ENCODE measurements at regions not wholly inside any gene's neighbourhood (a gene's known extent, or its start where the extent isn't known, plus 50 kb on each side); places are given as distances from the start of the nearest gene placed in this dataset.
"Not testable (repeated sequence)": the region's sequence is repeated elsewhere in the genome, so short reads cannot be mapped to it uniquely, and the experiment has no call there.

DNA sequence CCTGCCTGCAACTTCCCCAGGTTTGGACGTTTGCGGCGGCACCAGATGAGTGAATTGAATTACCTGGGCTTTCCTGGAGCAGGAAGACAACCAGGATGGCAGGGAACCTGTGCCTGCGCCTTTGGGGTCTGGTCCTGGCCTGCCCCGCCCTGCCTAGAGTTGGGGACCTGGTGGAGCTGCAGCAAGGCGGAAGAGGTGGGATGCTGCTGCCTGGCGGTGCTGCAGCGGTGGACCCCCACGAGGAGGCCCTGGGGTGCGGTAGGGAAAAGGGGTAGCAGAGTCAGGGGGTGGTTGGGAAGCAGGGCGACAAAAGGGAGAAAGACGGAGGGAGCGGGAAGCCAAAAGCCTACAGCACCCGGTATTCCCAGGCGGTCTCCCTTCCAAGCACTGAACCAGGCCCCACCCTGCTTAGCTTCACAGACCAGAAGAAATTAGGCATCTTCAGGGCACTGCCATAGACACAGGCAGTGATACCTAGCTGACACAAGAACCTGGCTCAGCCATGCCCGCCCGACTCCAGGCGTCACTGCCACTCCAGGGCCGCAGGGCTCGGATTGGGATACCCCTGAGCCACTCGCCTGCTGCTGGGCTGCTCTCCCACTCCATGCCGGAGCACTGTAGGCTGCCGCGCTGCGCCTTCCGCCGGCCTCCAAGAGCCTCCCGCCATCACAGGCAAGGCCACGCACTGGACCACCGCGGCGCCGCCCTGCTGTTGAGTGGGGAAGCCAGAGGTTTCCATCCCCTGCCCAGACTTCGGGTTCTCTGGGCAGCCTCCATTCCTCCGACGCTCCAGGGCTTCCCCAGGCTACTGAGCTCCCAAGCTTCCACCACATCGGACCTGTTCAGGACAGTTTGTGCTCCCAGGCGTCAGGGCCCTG, 155.2 kb upstream of the ALG10B start:
- Histone ChIP-seq H4K20me1 (no peaks in the 10 kb centered on the region), H3K4me3 (no peak overlapping the region), H3K9ac (no peak overlapping the region), H3K27ac (no peak overlapping the region), H3K9me3 (replicated peaks in 1 of 11) (peaks cover 37 to 72% (median 64%) of the 10 kb centered on the region in 11 experiments), H3K4me2 (no peak overlapping the region), H3K36me3 (no peaks in the 10 kb centered on the region), H3K4me1 (no peaks in the 10 kb centered on the region), H3K27me3 (no peaks in the 10 kb centered on the region)
- TF ChIP-seq Cebpa-rat (IDR thresholded peaks at IDR 0.05): no peak

DNA sequence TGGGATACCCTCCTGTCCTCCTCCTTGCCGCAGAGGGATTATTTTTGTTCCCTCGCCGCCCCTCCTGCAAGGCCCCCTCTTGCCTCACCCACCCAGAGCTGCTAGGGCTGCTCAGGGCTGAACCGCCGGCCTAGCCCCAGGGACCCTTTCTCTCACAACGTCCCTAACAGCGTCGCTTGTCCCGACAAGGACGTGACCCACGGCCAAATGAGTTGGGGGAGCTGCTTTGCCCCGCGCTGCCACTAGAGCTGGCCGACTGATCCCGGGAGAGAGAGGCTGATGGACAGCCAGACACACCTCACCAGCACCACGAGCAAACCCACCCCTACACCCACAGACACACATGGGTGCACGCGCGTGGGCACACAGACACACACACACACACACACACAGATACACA, 154.6 kb upstream of the ALG10B start:
- no peaks in the 10 kb centered on the region for H4K20me1 ChIP-seq
- peaks cover 31 to 65% (median 58%) of the 10 kb centered on the region in 11 experiments for H3K9me3 ChIP-seq (replicated peaks in 1 of 11)
- no peak overlapping the region for H3K27ac ChIP-seq
- no peak overlapping the region for H3K9ac ChIP-seq
- no peaks in the 10 kb centered on the region for H3K4me1 ChIP-seq
- H3K36me3 ChIP-seq: no peaks in the 10 kb centered on the region
- no peak overlapping the region for H3K4me3 ChIP-seq
- no peak overlapping the region for H3K4me2 ChIP-seq
- H3K27me3 ChIP-seq: no peaks in the 10 kb centered on the region
- TF ChIP-seq Cebpa-rat (IDR thresholded peaks at IDR 0.05): no peak

DNA sequence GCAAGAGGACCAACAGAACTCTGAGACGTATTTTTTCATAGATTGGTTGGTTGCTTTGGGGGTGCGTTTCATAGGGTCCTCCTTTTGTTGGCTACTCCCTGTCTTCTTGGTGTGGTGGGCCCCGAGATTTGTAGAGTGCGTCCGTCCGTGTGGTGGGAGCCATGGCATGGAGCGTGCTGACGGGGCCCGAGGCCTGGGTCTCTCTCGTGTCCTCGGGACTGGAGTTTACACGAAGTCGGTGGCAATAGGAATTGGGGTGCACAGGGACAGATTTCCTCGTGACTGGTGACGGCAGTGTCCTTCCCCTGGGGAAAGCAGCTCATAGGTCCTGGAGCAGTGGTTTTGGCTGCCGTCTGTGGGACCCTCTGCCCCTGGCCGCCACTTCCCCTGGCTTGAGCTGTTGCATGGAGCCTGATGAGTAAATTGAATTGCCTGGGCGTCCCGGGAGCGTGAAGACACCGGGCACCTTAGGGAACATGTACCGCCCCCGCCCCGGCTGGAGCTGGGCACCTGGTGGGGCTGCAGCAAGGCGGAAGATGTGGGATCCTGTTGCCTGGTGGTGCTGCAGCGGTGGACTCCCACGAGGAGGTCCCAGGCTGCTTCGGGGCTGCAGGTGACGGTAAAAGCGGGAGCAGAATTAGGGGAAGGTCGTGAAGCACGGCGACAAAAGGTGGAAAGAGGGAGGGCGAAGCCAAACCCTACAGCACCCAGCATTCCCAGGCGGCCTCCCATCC, 153.7 kb upstream of the ALG10B start:
- no peak overlapping the region for H3K9ac ChIP-seq
- H3K4me2 ChIP-seq: no peak overlapping the region
- H3K9me3 ChIP-seq (replicated peaks in 1 of 11): peaks cover 22 to 57% (median 49%) of the 10 kb centered on the region in 11 experiments
- no peak overlapping the region for H3K4me3 ChIP-seq
- H4K20me1 ChIP-seq: no peaks in the 10 kb centered on the region
- no peaks in the 10 kb centered on the region for H3K36me3 ChIP-seq
- no peaks in the 10 kb centered on the region for H3K4me1 ChIP-seq
- no peaks in the 10 kb centered on the region for H3K27me3 ChIP-seq
- H3K27ac ChIP-seq: no peak overlapping the region
- no peak for TF ChIP-seq Cebpa-rat (IDR thresholded peaks at IDR 0.05)

DNA sequence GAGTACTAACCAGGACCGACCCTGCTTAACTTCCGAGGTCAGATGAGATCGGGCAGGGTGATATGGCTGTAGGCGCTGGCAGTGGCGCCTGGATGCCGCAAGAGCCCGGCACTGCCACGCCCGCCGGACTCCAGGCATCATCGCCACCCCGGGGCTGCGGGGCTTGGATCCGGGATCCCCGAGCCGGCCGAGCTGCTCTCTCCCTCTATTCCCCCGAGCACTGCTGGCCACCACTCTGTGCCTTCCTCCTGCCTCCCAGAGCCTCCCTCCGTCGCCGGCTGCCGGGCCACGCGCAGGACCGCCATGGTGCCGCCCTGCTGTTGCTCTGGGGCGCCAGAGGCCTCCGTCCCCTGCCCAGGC, 153.2 kb upstream of the ALG10B start:
- Histone ChIP-seq H3K36me3 (no peaks in the 10 kb centered on the region), H3K4me3 (no peak overlapping the region), H3K9me3 (replicated peaks in 1 of 11) (peaks cover 17 to 51% (median 44%) of the 10 kb centered on the region in 11 experiments), H3K4me2 (no peak overlapping the region), H3K9ac (no peak overlapping the region), H4K20me1 (no peaks in the 10 kb centered on the region), H3K4me1 (no peaks in the 10 kb centered on the region), H3K27ac (no peak overlapping the region), H3K27me3 (no peaks in the 10 kb centered on the region)
- no peak for TF ChIP-seq Cebpa-rat (IDR thresholded peaks at IDR 0.05)

DNA sequence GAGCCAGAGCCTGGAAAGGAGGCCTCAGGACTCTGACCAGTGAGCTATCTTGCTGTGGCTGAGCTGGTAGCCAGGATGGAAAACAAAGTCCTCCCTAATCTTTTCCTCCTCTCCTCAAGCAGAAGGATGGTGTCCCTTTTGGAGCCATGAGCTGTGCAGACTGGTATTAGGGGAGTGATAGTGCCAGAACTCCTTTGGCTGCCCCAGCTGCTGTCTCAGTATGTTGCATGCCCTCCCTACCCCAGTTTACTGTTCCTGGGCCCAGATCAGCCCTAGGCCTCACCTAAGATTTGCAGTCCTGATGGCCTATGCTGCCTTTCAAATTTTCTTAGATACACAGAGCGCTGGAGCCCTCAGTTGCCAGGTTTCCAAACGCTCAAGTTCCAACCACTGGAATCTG, 150.3 kb upstream of the ALG10B start:
- Histone ChIP-seq H3K27me3 (no peaks in the 10 kb centered on the region), H3K27ac (no peak overlapping the region), H3K9ac (no peak overlapping the region), H3K4me2 (no peak overlapping the region), H3K4me1 (no peaks in the 10 kb centered on the region), H3K36me3 (no peaks in the 10 kb centered on the region), H4K20me1 (no peaks in the 10 kb centered on the region), H3K4me3 (no peak overlapping the region), H3K9me3 (replicated peaks in 1 of 11) (peaks cover 0 to 24% (median 16%) of the 10 kb centered on the region in 11 experiments; a peak in 15 of 22 replicates)
- TF ChIP-seq Cebpa-rat (IDR thresholded peaks at IDR 0.05): no peak

DNA sequence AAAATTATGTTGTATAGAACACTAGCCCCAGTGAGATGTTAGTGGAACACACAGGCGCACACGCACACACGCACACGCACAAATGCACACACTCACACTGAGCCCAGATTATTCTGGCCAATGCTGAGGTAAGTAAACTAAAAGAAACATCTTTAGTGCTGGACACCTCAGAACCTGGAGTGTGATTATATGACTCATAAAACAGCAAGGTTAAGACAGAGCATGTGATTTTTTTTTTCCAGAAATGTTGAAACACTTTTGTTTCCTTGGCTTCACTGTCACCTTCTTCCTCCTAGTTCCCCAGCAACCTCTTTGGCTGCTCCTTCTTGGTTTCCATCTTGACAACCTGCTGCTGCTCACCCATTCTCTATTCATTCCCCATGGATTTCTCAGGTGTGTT, 141.0 kb upstream of the ALG10B start:
- no peak overlapping the region for H3K27ac ChIP-seq
- H3K36me3 ChIP-seq: no peaks in the 10 kb centered on the region
- no peak overlapping the region for H3K4me3 ChIP-seq
- H3K4me2 ChIP-seq: no peak overlapping the region
- H3K9ac ChIP-seq: no peak overlapping the region
- no peaks in the 10 kb centered on the region for H3K9me3 ChIP-seq (replicated peaks in 1 of 11)
- H3K4me1 ChIP-seq: peaks cover 0 to 12% (median 3%) of the 10 kb centered on the region in 10 experiments; a peak in 8 of 20 replicates
- no peak for TF ChIP-seq Cebpa-rat (IDR thresholded peaks at IDR 0.05)
- no peaks in the 10 kb centered on the region for H3K27me3 ChIP-seq
- no peaks in the 10 kb centered on the region for H4K20me1 ChIP-seq

DNA sequence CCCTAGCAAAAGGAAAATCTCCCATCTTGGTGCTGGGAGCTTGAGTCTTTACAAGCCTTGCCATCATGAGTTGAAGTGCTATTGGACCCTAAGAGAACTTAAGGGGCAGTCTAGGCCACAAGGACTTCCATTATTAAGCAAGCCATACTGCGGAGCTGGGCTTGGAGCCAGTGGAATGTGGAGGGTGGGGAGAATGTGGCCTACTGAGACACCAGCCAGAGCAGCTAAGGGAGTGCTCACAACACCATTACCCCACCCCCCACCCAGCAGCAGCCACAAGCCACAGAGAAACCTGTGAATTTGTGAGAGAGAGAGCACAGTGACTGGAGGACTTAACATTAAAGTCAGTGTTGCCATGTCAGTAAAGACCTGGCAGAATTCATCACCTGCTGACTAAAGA, 133.0 kb upstream of the ALG10B start:
- H3K9ac ChIP-seq; H3K36me3 ChIP-seq; H3K27ac ChIP-seq; H3K27me3 ChIP-seq; H3K4me3 ChIP-seq; H3K4me1 ChIP-seq; H4K20me1 ChIP-seq; H3K4me2 ChIP-seq; H3K9me3 ChIP-seq (replicated peaks in 1 of 11): not testable (repeated sequence)

DNA sequence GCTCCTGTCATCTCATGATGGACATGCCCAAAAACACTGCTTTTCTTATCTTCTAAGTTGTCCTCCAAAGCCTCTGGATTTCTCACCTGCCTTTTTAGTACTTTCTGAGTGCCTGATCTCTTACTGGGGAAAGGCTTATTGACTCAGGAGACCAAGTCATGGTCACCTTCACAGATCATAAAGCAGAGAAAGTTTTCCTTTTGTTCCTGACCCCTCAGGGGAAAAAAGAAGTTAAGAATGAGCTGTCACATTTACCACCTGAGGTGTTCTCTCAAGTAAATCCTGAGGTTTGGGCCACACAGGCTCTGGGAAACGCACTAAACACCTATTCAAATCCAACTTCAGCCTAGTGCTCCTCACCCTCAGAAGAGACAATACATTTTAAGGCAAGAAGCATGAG, 119.3 kb upstream of the ALG10B start:
- not testable (repeated sequence) for H3K4me2 ChIP-seq; H3K36me3 ChIP-seq; H3K4me3 ChIP-seq; H4K20me1 ChIP-seq; H3K27me3 ChIP-seq; H3K9ac ChIP-seq; H3K9me3 ChIP-seq (replicated peaks in 1 of 11); H3K27ac ChIP-seq; H3K4me1 ChIP-seq

DNA sequence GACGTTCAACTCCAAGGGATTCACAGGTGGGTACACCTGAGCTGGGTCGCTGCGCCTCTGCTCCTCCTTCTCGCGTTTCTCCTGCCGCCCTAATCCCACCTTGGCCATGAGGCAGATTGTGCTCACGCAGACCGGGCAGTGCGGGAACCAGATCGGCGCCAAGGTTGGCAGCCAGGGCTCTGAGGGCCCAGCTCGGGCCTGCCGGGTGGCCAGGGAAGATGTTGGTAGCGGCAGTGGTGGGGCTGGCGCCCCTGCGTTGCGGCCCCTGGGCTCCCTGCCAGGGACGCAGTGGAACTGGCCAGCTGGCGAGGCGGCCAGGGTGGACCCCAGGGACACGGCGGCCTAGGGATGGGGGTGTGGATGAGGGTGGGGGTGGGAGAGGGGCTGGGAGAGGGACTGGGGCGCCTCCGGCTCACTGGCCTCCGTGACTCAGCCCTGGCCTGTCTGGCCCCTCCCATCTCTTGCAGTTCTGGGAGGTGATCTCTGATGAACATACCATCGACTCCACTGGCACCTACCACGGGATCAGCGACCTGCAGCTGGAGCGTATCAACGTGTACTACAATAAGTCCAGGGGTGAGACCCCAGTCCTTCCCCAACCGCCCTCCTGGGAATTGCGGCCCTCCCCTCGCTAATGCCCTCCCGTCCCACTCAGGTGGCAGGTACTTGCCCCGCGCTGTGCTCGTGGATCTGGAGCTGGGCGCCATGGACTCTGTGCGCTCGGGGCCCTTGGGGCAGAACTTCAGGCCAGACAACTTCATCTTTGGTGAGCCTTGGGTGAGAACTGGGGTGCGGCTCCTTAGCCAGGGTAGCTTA, 114.9 kb upstream of the ALG10B start:
- H3K4me3 ChIP-seq: no peak overlapping the region
- TF ChIP-seq Cebpa-rat (IDR thresholded peaks at IDR 0.05): no peak

More for the DNA sequence above, 114.9 kb upstream of the ALG10B start:
- H3K36me3 ChIP-seq: no peaks in the 10 kb centered on the region
- no peaks in the 10 kb centered on the region for H3K27me3 ChIP-seq
- no peak overlapping the region for H3K9ac ChIP-seq
- H3K9me3 ChIP-seq (replicated peaks in 1 of 11): peaks cover 0 to 5% (median 0%) of the 10 kb centered on the region in 11 experiments; a peak in 3 of 22 replicates
- H3K27ac ChIP-seq: no peak overlapping the region
- H3K4me2 ChIP-seq: no peak overlapping the region
- no peaks in the 10 kb centered on the region for H4K20me1 ChIP-seq
- H3K4me1 ChIP-seq: no peaks in the 10 kb centered on the region

Data from BLaER1 treated with 17β-estradiol and CSF1 and Interleukin-3, amounts not matched to agents 10 nM and 100 nM (cell line).